IPS-15b (cell line): ENCODE measurements at regions not wholly inside any gene's neighbourhood (a gene's known extent, or its start where the extent isn't known, plus 50 kb on each side); places are given as distances from the start of the nearest gene placed in this dataset.
"Not testable (repeated sequence)": the region's sequence is repeated elsewhere in the genome, so short reads cannot be mapped to it uniquely, and the experiment has no call there.

Source experiments
- H3K27me3 ChIP-seq: one replicate; pipeline ENCODE4 v1.6.1; 2013; ENCODE audit warnings: low read length; ENCODE audit not compliant: control insufficient read depth, insufficient read depth
- H3K36me3 ChIP-seq: one replicate; pipeline ENCODE4 v1.6.1; 2013; ENCODE audit warnings: low read length; ENCODE audit not compliant: control insufficient read depth, insufficient read depth
- H3K4me1 ChIP-seq: one replicate; pipeline ENCODE4 v1.6.1; 2013; ENCODE audit warnings: mild to moderate bottlenecking, low read length; ENCODE audit not compliant: control insufficient read depth, insufficient read depth
- H3K4me3 ChIP-seq: one replicate; pipeline ENCODE4 v1.5.1; 2013; ENCODE audit warnings: low read depth, low read length
- H3K9ac ChIP-seq: one replicate; pipeline ENCODE4 v1.6.1; 2013; ENCODE audit warnings: low read depth, mild to moderate bottlenecking, low read length
- H3K9me3 ChIP-seq: one replicate; pipeline ENCODE4 v1.6.1; 2013; ENCODE audit warnings: mild to moderate bottlenecking, low read length; ENCODE audit not compliant: control insufficient read depth, insufficient read depth

- Histone ChIP-seq H3K9ac (no peak overlapping the region), H3K4me3 (no peak overlapping the region), H3K36me3 (no peaks in the 10 kb centered on the region), H3K27me3 (no peaks in the 10 kb centered on the region), H3K9me3 (no peaks in the 10 kb centered on the region), H3K4me1 (no peaks in the 10 kb centered on the region)
Measured at GRCh38 chr6:77017537-77017936, 445.8 kb downstream of the HTR1B start.

- Histone ChIP-seq H3K4me1 (no peaks in the 10 kb centered on the region), H3K36me3 (no peaks in the 10 kb centered on the region), H3K9ac (no peak overlapping the region), H3K27me3 (no peaks in the 10 kb centered on the region), H3K4me3 (no peak overlapping the region), H3K9me3 (peaks cover 6% of the 10 kb centered on the region)
Measured at GRCh38 chr6:77015350-77015749, 447.9 kb downstream of the HTR1B start.

GRCh38 chr6:77011929-77012545, 451.3 kb downstream of the HTR1B start:
- Histone ChIP-seq H3K9ac (no peak overlapping the region), H3K36me3 (no peaks in the 10 kb centered on the region), H3K4me1 (no peaks in the 10 kb centered on the region), H3K27me3 (no peaks in the 10 kb centered on the region), H3K9me3 (peaks cover 6% of the 10 kb centered on the region), H3K4me3 (no peak overlapping the region)

- Histone ChIP-seq H3K27me3 (no peaks in the 10 kb centered on the region), H3K9me3 (peaks cover 6% of the 10 kb centered on the region), H3K36me3 (no peaks in the 10 kb centered on the region)
Measured at GRCh38 chr6:77010931-77011542, 452.3 kb downstream of the HTR1B start.

GRCh38 chr6:76992553-76992952, 470.7 kb downstream of the HTR1B start:
- no peaks in the 10 kb centered on the region for H3K27me3 ChIP-seq
- H3K4me1 ChIP-seq: no peaks in the 10 kb centered on the region
- H3K4me3 ChIP-seq: no peak overlapping the region
- no peak overlapping the region for H3K9ac ChIP-seq
- no peaks in the 10 kb centered on the region for H3K9me3 ChIP-seq
- H3K36me3 ChIP-seq: no peaks in the 10 kb centered on the region

More at GRCh38 chr6:77010931-77011542, 452.3 kb downstream of the HTR1B start:
- H3K4me1 ChIP-seq: no peaks in the 10 kb centered on the region
- H3K9ac ChIP-seq: no peak overlapping the region
- no peak overlapping the region for H3K4me3 ChIP-seq

GRCh38 chr6:76984572-76984971, 478.7 kb downstream of the HTR1B start:
- no peaks in the 10 kb centered on the region for H3K36me3 ChIP-seq
- H3K27me3 ChIP-seq: no peaks in the 10 kb centered on the region
- no peak overlapping the region for H3K4me3 ChIP-seq
- H3K9me3 ChIP-seq: no peaks in the 10 kb centered on the region
- H3K4me1 ChIP-seq: no peaks in the 10 kb centered on the region
- no peak overlapping the region for H3K9ac ChIP-seq

GRCh38 chr6:76982476-76983199, 480.7 kb downstream of the HTR1B start:
- Histone ChIP-seq H3K9me3 (no peaks in the 10 kb centered on the region), H3K4me3 (no peak overlapping the region), H3K4me1 (no peaks in the 10 kb centered on the region), H3K27me3 (no peaks in the 10 kb centered on the region), H3K36me3 (no peaks in the 10 kb centered on the region), H3K9ac (no peak overlapping the region)

GRCh38 chr6:76972474-76972873, 490.8 kb downstream of the HTR1B start:
- Histone ChIP-seq H3K27me3 (no peaks in the 10 kb centered on the region), H3K4me1 (peaks cover 3% of the 10 kb centered on the region), H3K4me3 (no peak overlapping the region), H3K9me3 (no peaks in the 10 kb centered on the region), H3K36me3 (no peaks in the 10 kb centered on the region), H3K9ac (no peak overlapping the region)

GRCh38 chr6:76959177-76959576, 504.1 kb downstream of the HTR1B start:
- H3K27me3 ChIP-seq, H3K9ac ChIP-seq, H3K36me3 ChIP-seq, H3K4me1 ChIP-seq, H3K9me3 ChIP-seq, H3K4me3 ChIP-seq: not testable (repeated sequence)

GRCh38 chr6:76942203-76942966, 520.9 kb downstream of the HTR1B start:
- Histone ChIP-seq H3K9me3 (no peaks in the 10 kb centered on the region), H3K9ac (no peak overlapping the region), H3K27me3 (no peaks in the 10 kb centered on the region), H3K36me3 (no peaks in the 10 kb centered on the region), H3K4me3 (no peak overlapping the region), H3K4me1 (no peaks in the 10 kb centered on the region)

- H3K27me3 ChIP-seq: no peaks in the 10 kb centered on the region
- H3K9me3 ChIP-seq: no peaks in the 10 kb centered on the region
- no peak overlapping the region for H3K4me3 ChIP-seq
- no peaks in the 10 kb centered on the region for H3K4me1 ChIP-seq
- no peak overlapping the region for H3K9ac ChIP-seq
- H3K36me3 ChIP-seq: no peaks in the 10 kb centered on the region
Measured at GRCh38 chr6:76940191-76940590, 523.1 kb downstream of the HTR1B start.
